Glomerular endothelial cell (primary cell): ENCODE measurements at regions not wholly inside any gene's neighbourhood (a gene's known extent, or its start where the extent isn't known, plus 50 kb on each side); places are given as distances from the start of the nearest gene placed in this dataset.
A peak's percentile ranks its signal among the peaks of the same experiment; 100 is the strongest.

Source experiments
- DNase-seq: peaks from one replicate; pipeline ENCODE4 v3.0.0-alpha.2; 2011; ENCODE audit warnings: low read depth, low spot score; ENCODE audit errors: extremely low read depth

- no peak for DNase-seq
Measured at GRCh38 chr5:82811490-82811889, 265.7 kb downstream of the TMEM167A start.

DNA sequence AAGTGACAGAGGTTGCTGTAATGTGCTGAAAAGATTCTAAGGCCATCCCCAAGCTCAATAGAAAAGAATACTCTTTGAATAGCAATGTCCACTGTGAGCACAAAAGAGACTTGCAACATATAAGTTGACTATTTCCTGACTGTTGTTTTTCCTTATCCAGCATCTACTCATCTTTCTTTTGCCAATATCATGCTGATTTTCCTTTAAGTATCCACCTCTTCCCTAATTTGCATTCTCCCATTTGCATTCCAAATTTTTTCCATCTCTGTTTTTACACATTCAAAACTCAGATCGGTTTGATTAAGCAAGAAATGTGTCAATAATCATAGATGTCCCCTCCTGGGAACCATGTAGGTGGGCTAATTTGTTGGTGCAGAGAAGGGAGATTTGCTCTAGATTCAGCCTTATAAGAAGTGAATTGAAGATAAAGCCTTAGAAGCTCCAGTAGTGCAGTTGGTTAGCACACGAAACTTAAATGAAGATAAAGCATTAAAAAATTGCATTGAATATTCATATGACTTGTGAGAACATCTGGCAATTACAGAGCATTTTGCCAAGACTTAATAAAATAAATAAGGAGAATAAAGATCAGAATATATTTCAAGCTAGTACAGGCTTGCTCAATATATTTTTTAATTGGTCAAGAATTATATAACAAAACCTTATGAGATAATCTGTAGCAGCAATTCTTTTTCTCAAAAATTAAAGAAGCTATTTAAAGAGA is 267.6 kb downstream of the TMEM167A start:
- DNase-seq = no peak

- no peak for DNase-seq
Measured at GRCh38 chr5:82808960-82809359, 268.2 kb downstream of the TMEM167A start.

DNA sequence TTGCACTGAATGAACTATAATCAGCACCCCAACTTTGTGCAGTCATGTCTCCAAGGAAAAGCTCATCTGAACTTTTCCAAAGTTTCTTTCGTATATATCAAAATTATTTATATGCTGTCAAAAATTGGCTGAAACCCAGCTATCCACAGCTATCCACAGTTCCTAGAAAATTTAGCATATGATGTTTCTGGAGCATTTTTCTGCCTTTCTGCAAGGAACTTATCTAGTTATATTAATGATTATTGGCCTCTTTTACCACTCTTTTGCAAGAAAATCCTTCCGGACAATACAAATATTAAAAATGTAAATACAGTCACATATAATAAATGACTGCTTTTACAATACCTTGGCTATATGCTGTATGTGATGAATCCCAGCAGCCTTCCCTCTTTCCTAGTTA is 270.2 kb downstream of the TMEM167A start:
- DNase-seq = no peak

- no peak for DNase-seq
Measured at GRCh38 chr5:82806513-82806912, 270.7 kb downstream of the TMEM167A start.

DNA sequence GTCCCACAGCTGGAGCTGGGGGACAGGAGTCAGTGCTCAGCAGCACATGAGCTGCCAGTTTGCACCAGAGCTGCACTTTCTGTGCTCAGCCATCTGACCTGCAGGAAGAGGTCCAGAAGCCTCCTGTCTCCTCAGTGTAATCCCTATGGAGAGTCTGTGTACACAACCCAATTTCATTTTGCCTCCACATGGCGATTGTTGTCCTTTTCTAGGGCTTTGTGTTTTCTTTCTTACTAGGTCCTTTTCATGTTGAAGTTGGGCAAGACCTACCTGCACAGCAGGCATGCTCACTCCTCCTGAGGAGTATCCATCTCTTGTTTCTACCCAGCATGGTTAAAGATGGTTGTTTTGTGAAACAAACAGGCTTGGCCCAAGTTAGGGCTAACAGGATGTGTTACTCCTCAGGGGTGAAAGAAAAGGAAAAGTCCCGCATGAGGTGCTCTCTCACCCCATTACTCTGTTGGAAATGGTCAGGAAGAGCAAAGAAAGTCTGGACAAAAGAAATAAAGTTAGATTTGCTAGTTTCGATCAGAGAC is 273.0 kb downstream of the TMEM167A start:
- no peak for DNase-seq

DNA sequence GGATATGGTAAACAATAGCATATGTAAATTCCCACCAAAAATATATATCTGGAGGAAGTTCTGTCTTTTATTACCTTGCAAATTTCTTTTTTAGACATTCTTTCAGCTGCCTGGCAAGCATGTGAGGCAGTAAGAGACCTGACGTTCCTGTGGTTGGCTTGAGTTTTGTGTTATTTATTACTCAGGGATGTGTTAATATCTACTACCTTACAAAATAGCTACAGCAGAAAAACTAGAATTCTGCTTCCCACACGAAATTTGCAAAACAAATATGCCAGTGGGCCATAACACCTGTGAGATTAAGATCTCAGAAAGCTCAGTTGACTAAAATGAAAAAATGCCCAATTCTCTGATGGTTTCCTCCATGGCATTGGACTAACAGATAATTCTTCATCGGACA is 274.2 kb downstream of the TMEM167A start:
- DNase-seq = no peak

DNA sequence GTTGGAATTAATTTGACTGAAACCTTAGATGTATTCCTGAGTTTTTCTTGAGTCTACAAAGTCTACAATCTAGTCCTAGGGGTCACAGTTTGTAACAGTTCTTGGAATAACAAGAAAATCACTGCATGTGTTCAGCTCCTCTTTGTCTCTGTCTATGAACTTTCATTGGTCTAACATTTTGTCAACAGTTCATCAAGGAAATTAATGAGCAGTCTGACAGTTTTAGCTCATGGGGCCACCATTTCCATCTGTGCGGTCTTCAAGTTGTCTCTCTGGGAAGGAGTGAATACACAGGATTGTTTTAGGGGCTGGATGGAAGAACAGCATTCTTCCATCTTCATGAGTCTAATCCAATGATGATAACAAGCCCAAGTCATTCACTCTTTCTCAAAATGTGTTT is 276.4 kb downstream of the TMEM167A start:
- DNase-seq = no peak

DNA sequence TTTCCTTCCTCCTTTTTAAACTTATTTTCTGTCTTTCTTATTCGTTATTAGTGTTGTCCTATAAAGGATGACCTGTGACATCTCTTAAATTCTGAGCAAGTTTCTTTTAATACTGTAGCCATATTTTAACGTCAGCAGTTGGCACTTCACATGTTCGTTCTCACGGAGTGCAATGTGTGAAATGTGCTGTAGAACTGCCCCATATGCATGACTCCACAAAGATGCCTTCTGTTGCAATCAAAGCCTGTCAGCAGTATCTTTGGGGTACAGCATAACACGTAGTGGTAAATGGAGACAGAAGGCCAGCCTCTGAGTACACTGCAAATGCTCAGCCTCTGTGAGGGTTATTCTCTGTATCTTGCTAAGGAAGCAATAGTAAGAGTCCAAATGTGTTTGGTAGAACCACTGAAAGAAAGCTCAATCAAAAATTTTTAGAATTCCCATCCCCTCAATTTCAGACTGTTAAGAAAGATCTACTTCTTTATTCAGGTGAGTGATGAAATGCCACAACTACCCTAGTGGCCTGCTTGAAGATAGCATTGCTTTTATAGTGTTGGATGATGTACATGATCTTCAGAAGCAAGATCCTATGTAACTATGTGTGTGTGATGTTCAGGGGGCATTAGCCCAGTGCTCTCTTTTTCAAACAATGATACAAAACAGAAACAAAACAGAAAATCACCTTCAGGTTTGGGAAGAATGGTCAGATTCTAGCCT is 277.7 kb downstream of the TMEM167A start:
- DNase-seq = no peak

DNA sequence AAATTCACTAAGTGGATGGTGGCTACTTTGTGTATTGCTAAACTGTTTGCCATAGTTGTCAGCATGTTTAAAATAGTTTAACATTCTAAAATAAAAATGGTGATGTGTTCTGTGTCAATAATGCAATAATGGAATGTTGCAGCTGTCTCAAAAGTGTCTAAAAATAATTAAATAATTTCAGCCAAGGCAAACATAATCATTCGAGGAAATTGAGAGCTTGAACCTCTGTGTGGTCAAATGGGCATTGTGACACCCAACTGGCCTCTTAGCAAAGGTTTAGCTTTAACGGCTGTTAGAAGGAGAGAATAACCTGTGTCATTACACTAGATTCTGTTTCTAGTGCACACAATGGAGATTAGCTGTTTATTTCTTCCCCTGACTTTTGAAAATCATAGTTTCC is 278.5 kb downstream of the TMEM167A start:
- no peak for DNase-seq

GRCh38 chr5:82796643-82797416 is 280.4 kb downstream of the TMEM167A start:
- no peak for DNase-seq

DNA sequence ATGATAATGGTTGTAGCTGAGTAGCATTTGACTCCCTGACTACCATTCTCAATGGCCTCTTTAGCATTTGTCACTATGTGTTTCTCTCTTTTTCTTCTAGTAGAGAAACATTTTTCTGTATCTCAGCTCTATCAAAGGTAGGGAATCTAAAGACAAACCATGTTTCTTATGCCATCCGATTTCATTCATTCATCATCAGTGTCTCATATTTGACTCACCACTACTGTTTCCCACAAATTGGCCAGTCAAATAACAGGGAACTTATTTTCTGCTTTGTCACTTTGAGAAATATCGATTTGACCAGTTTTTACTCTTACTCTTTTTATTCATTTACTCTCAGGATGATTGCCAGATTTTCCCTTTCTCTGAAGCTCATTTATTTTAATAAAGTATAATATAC is 282.3 kb downstream of the TMEM167A start:
- DNase-seq = no peak

GRCh38 chr5:82793808-82794419 is 283.3 kb downstream of the TMEM167A start:
- peak; percentile 10 for DNase-seq

- no peak for DNase-seq
Measured at GRCh38 chr5:82792096-82792495, 285.1 kb downstream of the TMEM167A start.

DNA sequence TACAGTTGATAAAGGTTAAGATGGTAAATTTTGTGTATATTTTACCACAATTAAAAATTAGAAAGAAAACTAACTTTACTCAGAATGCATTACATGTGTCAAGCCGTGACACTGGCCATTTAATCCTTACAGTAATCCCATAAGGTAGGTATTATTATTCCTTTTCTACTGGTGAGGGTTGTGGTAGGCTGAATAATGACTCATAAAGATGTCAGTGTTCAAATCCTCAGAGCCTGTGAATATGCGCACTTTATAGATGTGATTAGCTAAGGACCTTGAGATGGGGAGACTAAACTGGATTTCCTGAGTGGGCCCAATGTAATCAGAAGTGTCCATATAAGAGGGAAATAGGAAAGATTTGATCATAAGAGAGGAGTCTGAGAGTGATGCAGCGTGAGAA is 288.1 kb downstream of the TMEM167A start:
- DNase-seq = no peak

GRCh38 chr5:82786748-82787147 is 290.4 kb downstream of the TMEM167A start:
- DNase-seq = no peak

DNA sequence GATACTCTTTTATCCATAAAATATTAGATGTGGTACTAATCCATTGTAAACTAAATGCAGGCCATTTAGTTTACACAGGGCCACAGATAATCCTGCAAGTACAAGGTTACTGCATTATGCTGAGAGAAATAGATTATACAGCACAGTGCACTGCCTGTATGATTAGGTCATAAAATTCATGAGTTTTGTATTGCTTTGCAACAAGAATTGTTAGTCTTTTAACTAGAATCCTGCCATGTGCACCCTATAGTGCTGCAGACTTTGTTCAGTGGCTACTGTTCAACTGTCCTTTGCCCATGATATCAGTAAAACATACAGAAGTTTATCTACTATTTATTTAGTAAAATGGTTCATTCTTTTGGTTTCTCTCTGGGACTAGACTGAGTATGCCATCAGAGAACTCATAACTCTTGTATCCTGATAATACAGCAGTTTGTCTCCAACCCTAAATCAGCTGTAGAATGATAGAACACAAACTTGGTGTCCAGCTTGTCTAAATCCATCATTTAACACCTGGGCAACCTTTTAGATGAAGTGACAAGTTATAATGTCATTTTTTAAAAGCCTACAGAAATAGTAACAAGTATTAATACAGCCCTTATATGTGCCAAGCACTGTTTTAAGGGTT is 291.2 kb downstream of the TMEM167A start:
- no peak for DNase-seq

GRCh38 chr5:82785456-82785855 is 291.7 kb downstream of the TMEM167A start:
- no peak for DNase-seq

DNA sequence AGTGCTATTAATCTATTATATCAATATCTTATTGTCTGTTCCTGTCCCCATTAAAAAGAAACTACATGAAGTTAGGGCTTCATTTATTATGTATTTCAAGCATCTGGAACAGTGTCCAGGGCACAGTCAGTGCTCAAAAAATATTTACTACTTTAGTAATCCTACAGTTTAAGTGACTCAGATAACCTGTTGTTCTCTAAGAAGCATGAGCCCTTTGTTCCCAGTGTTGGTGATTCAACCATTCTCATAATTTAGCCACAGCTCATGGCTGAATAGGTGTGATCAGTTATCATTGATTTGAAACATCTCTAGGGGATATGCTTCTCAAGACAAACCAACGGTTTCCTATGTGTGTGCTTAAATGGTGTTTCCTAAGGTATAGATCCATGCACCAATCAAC is 292.7 kb downstream of the TMEM167A start:
- no peak for DNase-seq

GRCh38 chr5:82777106-82777505 is 300.1 kb downstream of the TMEM167A start:
- DNase-seq = no peak

DNA sequence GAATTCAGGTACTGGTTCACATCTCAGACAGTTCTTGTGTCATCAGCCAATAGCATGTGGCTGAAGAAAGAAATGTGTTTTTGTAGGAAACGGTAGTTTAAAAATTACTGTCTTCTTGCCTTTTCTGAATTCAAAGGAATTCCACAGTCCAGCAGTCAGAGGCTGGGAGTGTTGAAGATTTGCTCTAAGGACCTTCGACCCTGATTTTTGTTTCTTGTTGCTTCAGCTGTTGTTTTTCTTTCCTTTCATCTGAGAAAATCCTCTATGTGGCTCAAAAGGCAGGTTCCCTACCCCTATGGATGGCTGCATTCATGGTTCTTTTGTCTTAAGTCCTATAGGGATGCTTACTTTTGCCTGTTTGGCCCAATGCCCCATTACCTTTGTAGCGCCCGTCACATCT is 304.9 kb downstream of the TMEM167A start:
- DNase-seq = no peak
